Stimulated activated CD4-positive, alpha-beta T cell treated with anti-CD3 and anti-CD28 coated beads, Interleukin-12 subunit alpha, Interleukin-12 subunit beta, amount 100 ng/mL, for 24 hours (primary cell): ENCODE measurements at regions not wholly inside any gene's neighbourhood (a gene's known extent, or its start where the extent isn't known, plus 50 kb on each side); places are given as distances from the start of the nearest gene placed in this dataset.

Experiments used
- DNase-seq, 2 experiments: peaks; one replicate each; pipeline ENCODE4 v3.0.0-alpha.2; 2020; ENCODE audit warnings: low read depth in 2 of 2

- DNase-seq, result no peak
Measured at GRCh38 chr7:96638669-96639068, 71.0 kb downstream of the SEM1 start.

GRCh38 chr7:96637522-96637921 lies 72.1 kb downstream of the SEM1 start:
- no peak for DNase-seq

- no peak for DNase-seq
Measured at GRCh38 chr7:96636979-96637378, 72.7 kb downstream of the SEM1 start.

GRCh38 chr7:96636342-96636860 lies 73.2 kb downstream of the SEM1 start:
- no peak for DNase-seq

- no peak for DNase-seq
Measured at GRCh38 chr7:96629884-96630283, 79.8 kb downstream of the SEM1 start.

GRCh38 chr7:96624954-96625353 lies 84.7 kb downstream of the SEM1 start:
- no peak for DNase-seq

GRCh38 chr7:96621932-96622331 lies 87.7 kb downstream of the SEM1 start:
- no peak for DNase-seq

GRCh38 chr7:96614154-96614867 lies 95.3 kb downstream of the SEM1 start:
- DNase-seq, result no peak

- no peak for DNase-seq
Measured at GRCh38 chr7:96612034-96612433, 97.6 kb downstream of the SEM1 start.

- DNase-seq, result no peak
Measured at GRCh38 chr7:96605045-96605716, 104.5 kb downstream of the SEM1 start.

- no peak for DNase-seq
Measured at GRCh38 chr7:96599288-96599936, 110.2 kb downstream of the SEM1 start.

GRCh38 chr7:96598421-96598820 lies 111.2 kb downstream of the SEM1 start:
- DNase-seq, result no peak

GRCh38 chr7:96596120-96596826 lies 113.4 kb downstream of the SEM1 start:
- no peak for DNase-seq

GRCh38 chr7:96591900-96592676 lies 117.6 kb downstream of the SEM1 start:
- DNase-seq, result no peak

- DNase-seq, result no peak
Measured at GRCh38 chr7:96591159-96591899, 118.3 kb downstream of the SEM1 start.

- no peak for DNase-seq
Measured at GRCh38 chr7:96589038-96589437, 120.6 kb downstream of the SEM1 start.

GRCh38 chr7:96579119-96579518 lies 130.5 kb downstream of the SEM1 start:
- DNase-seq, result no peak

- no peak for DNase-seq
Measured at GRCh38 chr7:96578606-96579005, 131.0 kb downstream of the SEM1 start.

- DNase-seq, result no peak
Measured at GRCh38 chr7:96563409-96563808, 146.2 kb downstream of the SEM1 start.

GRCh38 chr7:96562966-96563365 lies 146.7 kb downstream of the SEM1 start:
- DNase-seq, result no peak

GRCh38 chr7:96562458-96562857 lies 147.2 kb downstream of the SEM1 start:
- no peak for DNase-seq
